Stimulated activated CD4-positive, alpha-beta T cell treated with anti-CD3 and anti-CD28 coated beads, Interleukin-4, amount 100 ng/mL, for 1 hour (primary cell): ENCODE measurements at regions not wholly inside any gene's neighbourhood (a gene's known extent, or its start where the extent isn't known, plus 50 kb on each side); places are given as distances from the start of the nearest gene placed in this dataset.

Experiments used
- DNase-seq: peaks from one replicate; pipeline ENCODE4 v3.0.0-alpha.2; 2020

GRCh38 chr17:68185820-68186219 lies 62.0 kb upstream of the AMZ2 start:
- DNase-seq, result no peak

DNA sequence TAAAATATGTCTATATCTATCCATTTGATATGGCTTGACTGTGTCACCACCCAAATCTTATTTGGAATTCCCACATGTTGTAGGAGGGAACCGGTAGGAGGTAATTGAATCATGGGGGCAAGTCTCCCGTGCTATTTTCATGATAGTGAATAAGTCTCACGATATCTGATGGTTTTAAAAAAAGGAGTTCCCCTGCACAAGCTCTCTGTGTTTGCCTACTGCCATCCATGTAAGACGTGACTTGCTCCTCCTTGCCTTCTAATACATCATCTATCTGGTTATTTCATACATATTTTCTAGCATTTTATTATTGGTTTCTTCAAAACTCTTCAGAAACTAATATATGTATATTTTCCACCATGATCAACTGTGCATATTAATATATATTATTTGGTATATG lies 57.3 kb upstream of the AMZ2 start:
- no peak for DNase-seq

- DNase-seq, result no peak
Observed at GRCh38 chr17:68195667-68196393, 52.0 kb upstream of the AMZ2 start.

DNA sequence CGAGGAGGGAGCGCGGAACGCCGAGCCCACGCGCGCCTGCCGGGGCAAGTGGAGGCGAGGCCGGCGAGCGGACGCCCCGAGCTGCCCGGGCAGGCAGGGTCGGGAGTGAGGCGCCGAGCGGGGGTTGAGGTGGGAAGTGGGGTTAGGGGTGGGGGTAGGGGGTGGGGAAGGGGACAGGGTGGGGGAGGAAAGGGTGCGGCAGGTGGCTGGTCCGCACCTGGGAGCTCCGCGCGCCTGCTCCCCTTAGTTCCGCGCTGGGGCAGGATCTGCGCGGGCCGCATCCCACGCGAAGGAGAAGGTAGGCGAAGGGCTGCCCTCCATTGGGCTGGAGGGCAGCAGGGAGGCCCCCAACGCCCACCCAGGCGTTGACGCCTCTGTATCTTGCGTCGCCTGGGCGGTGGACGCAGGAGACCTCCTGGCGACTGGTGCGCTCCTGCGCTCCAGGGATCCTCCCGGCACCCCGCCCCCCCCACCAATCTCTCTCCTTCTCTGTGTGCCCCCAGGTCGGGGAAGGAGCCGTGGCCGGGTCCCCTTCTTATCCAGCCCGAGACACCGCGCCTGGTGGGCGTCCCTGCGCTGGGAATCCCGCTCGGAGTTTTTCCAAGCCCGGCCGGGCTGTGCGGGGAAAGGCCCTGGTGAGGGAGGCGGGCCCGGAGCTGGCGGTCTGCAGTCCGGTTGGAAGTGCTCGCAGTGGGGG lies 51.3 kb upstream of the AMZ2 start:
- no peak for DNase-seq

- DNase-seq, result peak; percentile 49
Observed at GRCh38 chr17:68197091-68197996, 50.5 kb upstream of the AMZ2 start.

DNA sequence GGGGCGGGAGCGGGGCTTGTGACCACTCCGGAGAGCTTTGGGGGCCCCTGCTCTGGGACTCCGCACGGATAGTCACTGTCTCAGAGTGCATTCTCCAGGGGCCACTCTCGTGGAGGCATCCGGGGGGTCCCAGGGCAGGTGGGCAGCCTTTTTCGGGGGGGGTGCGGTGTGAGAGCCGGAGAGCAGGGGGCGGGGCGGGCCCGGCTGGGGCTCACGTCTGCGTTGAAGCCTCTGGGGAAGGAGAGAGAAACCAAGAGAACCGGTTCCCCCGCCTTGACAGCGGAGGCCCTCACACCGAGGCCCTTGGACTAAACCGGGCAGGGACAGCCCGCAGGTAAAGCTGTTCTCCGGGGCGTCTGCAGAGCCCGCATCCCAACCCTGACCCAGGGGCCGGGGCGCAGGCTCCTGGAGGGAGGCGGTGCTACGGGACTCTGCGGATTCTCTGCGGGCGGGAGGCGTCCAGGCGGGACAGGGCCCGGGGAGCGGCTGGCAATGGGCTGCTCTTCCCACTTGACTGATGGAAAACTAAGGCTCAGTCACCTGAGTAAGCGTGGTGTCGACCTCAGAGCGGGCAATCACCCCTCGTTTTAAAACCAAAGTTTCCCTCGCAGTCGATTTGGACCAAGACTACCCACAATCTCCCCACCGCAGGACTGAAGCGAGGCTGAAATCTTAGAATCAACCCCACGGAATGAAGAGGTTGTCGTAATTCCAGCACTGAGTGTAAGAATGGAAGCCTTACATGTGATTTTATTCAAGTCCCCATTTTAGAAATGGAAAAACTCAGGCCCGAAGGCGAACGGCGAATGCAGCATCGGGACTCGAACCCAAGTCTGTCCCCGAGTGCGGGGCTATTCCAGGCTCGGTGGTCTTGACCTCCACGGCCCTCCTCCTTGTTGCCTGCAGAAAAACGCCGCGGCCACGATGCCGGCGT lies 49.6 kb upstream of the AMZ2 start:
- peak; percentile 41 for DNase-seq
